Eye (tissue), 1 donor: ENCODE measurements at regions not wholly inside any gene's neighbourhood (a gene's known extent, or its start where the extent isn't known, plus 50 kb on each side); places are given as distances from the start of the nearest gene placed in this dataset.

ENCODE experiments used
- DNase-seq: peaks from one replicate; pipeline ENCODE4 v3.0.0-alpha.2; 2015

DNA sequence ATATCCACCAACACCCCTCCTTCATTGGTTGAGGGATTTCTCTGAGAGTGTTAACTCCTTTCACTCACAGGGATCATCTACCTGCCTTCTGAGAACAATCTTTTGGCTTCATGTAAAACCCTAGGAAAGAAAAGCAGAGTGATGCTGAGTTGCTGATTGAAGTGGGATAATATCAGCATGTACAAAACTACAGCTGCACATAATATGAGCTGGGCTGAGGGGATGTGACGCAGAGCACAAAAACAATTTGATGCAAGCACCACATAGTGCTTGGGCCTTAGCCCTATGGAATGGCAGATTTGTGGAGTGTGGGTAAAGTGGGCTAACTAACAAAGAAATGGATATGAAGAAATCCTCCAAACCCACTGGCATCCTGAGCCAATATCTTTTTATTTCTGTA, 267.6 kb upstream of the KCNH8 start:
- no peak for DNase-seq

DNA sequence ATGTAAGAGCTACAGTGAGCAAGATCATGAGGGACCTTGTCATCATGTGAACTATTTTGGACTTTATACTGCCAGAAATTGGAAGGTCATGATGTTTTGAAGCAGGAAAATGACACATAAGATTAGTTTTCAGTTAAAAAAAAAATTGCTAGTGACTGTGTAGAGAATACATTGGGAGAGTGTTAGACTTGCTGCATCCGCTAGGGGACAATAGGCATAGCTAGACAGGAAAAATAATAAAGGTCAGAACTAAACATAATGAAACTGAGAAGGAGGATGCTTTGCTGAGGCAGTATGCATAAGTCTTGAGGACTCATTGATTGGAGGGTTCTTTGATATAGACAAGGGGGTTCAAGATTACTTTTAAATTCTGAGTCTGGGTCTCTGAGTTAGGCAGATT, 275.8 kb upstream of the KCNH8 start:
- DNase-seq: no peak

DNA sequence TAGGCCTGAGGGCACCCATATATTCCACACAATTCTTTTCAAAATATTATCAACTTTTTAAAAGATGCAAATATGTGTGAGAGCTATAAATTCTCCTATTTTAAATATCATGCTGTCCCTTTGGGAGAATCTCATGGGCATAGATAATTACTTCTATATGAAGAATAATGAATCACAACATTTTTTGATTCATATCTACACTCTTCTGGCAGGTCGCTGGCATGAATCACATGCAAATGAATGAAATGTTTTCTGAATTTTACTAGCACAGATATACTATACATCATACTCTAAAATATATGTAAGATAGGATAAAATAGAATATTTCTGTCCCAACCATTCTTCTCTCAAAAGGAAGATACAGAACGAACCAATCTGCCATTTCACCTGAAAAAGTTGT, 277.7 kb upstream of the KCNH8 start:
- no peak for DNase-seq

DNA sequence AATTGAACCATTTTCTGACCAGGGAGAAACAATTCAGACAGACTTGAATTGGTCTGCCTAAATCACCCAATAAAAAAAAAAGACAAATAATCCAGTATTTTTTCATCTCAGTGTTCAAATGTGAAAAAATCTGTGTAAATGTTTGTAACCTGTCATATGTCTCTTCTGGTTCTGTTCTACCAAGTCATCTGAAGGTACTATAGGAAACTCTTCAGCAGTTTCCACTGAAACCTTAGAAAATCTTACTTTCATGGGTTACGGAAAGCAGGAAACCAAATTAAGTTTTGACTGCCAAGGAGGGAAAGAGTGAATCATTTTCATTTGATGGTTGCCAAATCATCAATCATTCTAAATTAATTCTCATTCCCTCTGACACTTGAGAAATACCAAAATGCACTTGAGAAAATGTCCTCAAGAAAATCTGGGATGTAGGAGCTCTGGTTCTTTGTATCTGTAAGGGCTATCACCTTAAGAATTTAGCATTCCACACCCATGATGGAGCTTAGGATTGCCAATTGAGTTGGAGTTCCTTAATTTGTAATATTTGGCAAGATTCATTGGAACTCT, 278.2 kb upstream of the KCNH8 start:
- DNase-seq: no peak

DNA sequence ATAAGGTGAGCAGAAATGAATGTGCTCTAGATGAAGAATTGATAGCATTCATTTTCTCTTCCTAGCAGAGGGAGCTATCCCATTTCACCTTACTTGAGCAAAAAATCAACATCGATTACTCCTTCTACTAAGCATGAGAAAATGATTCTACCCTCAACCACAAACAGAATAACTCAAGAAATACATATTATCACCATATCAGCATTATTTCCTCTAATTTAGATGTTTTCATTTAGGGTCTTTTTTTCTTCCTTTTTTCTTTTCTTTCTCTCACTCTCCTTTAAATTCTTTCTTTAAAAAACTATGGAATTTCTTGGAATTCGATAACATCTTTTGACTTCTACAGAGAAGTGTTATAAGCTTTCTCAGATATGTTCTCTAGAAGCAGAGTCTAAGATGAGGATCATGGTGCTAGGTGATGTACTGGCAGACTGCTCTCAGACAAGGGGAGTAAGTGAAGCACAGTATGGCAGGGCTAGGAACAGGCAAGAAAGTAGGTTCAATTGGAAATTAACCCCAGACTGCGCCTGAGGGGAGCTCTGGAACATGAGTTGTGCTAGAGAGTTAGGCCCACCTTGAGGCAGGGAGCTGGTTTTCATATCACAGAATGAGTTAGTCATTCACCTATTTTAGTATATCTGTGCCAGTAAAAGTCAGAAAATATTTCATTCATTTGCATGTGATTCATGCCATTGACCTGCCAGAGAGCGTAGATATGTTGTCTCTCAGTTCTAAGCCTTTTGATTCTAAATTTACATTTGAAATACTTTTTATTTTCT, 279.2 kb upstream of the KCNH8 start:
- DNase-seq: no peak

DNA sequence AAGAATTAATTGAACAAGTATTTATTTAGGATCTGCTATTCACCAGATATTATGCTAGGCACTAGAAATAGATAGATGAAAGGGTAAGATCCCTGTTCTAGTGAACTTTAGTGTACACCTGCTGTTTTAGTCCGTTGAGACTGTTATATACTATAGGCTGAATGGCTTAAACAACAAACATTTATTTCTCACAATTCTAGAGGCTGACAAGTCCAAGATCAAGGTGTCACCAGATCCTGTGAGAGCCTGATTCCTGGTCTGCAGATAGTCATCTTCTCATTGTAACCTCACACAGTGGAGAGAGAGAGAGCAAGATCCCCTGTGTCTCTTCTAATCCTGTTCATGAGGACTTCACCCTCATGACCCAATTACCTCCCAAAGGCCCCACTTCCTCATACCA, 281.4 kb upstream of the KCNH8 start:
- no peak for DNase-seq

DNA sequence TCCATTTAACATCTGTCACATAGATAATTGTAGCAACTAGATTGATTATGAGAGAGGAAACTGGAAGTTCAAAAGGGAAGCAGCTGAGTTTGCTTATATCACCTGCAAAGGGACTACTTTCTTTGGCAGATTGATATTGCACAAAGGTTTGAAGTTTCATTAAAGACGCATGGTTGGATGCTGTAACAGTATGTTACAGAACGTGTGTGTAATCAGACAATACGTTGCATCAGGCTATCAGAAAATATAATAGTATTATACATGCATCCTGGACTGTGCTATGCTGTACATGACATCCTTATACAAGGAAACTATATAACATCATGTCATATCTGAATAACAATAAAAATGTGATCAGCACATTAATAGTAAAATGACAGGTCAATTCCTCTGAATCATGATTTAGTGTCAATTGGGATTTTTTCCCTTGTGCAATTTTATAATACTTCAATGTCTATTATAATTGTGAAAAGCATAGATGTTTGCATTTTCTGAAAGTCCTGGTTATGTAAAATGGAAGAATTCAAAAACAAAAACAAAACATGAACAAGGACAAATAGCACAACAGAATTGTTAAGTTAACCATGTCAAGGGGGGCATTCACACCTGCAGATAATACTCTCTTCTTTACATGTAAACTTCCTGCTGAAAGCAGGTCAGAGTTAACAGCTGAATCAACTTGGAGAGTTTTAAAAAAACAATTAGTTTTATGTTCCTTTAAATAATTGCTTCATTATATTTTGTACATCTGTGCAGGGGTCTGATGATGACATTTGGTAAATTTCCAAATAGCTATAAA, 283.2 kb upstream of the KCNH8 start:
- no peak for DNase-seq

DNA sequence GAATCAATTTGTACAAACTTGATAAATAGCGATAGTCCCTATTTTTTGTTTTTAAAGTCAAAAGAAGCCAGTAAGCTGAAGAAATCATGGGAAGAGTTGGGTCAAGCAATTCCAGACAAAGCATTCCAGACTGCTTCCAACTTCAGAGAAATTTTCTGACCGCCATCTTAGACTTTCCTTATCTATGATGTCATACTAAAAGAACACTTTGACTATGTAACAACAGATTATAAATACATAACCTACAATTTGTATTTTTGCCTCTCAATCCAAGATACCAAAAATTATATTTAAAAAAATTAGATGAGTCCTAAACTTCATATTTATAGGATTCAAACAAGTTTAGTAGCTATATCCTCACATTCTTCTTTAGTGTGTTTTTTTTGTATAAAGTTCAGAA, 286.2 kb upstream of the KCNH8 start:
- no peak for DNase-seq

DNA sequence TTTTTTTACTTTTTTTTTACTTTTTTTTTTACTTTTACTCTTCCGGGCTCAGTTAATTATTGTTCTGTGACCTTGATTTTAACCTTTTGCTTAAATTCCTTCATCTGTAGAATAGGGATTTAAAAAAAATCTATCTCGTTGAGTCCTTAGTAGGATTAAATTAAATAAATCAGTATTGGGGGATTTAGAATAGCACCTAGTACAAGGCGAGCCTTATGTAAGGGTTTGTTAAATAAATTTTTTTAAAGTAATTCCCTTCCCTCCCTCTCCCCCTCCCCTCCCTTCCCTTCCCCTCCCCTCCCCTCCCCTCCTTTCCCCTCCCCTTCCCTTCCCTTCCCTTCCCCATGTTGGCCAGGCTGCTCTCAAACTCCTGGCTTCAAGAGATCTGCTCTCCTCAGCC, 287.2 kb upstream of the KCNH8 start:
- DNase-seq: no peak

DNA sequence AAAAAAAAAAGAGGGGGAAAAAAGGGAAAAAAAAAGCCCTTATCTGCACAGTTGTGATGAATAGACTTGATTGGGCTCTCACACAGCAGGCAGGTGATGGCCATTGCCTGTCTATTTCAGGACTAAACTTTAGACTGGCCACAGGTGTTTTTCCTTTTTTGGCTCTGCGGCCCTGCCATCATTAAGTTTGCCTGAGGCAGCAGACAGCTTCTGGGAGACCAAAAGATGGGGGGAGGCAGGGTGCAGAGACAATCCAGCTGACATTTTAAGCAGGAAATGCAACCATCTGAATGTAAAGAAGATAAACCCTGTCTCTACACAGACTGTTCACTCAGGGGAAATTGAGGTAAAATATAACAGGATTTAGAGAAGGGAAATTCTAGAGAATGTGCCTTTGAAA, 295.0 kb upstream of the KCNH8 start:
- no peak for DNase-seq

DNA sequence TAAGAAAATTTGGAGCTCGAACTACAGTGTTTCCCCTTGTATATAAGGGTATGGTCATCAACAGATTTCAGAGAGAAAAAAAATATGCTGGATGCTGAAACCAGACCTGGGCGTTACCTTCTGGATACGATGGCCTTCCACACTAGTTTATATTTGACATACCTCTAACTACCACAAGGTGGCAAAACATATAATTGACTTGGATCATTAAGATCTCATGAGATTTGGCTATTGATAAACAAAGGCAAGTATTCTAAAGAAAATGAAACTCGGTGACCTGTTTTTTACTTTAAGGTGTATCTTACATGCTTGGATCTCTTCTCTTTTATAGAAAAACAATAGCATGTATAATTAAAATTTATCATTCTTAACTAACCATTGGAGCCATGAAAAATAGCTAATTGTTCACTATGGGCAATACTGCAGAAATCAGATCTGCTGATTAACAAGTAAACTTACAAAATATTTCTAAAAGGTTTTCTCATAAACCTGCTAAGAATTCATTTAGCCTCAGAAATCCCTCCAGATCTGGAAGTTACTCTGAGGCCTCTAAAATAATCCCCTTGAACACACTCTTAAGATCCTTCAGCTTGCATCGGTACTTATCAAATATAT, 300.6 kb upstream of the KCNH8 start:
- DNase-seq: peak; percentile 6

DNA sequence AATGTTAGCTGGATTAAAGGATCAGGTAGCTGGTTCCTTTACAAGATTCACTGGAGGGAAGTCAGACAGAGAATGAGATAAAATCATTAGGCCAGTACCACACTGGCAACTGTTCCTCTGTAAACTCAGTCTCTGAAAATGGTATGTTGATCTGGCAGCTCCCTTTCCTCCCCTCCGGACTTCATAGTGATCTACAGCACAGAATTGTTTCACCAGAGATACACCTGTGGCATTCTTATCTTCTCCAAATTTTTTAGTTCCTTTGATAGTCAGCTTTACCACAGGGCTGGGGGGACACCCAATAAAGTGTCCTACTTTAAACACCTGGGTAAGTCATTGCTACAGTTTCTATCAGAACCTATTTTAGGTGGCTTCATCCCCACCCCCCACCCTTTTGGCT, 304.3 kb upstream of the KCNH8 start:
- DNase-seq: no peak

DNA sequence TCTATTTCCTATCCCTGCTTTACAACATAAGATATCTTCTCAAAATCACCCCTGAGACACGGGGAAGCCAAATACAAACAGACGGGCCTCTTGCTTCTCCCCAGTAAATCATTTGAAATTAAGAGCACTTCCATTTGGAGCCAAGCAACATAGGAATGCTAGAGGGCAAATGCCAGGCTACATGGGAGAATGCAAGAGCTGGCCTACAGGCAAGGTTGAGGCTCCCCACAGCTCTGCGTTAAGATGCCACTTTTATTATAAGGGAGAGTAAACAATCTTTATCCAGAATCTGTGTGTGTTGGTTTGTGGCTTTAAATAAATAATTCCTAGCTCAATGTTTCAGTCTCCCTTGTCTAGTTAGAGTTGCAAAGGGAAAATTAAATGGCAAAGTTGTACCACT, 305.1 kb upstream of the KCNH8 start:
- DNase-seq: no peak

DNA sequence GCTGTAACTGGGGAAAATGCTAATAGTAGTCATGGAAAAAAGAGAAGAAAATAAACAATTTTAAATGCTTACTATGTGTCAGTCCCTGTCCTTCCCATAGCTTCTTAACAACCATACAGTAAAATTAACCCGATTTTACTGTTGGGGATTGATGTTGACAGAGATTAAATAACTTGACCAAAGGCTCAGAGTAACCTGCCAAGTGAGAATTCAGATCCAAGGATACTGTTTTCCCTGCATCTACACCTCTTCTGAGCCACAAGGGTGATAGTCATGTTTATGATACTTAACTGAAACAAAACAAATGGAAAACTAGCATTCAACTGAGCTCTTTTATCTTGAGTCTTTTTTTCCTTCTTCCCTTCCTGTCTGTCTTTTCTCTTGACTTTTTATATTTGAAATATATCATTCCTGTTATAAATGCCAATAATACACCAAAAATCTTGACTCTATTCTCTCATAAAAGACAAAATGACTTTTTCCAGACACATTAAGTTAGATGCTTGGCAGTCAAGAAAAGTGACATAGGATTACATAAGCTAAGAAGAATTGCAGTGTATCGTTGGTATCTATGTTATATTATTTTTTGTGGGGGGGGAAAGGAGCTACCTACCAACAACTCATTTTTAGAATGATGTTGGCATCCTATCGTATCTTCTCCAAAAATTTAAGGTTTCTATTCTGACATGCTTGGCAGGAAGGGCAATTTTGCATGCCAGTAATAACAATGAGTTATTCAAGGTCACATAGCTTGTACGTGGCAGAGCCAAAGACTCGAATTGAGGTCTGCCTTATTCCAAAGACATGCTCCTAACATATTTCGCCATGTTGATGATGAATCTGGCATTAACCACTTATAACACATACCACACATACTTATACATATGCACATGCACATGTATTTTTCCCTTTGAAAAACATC, 306.6 kb upstream of the KCNH8 start:
- no peak for DNase-seq

DNA sequence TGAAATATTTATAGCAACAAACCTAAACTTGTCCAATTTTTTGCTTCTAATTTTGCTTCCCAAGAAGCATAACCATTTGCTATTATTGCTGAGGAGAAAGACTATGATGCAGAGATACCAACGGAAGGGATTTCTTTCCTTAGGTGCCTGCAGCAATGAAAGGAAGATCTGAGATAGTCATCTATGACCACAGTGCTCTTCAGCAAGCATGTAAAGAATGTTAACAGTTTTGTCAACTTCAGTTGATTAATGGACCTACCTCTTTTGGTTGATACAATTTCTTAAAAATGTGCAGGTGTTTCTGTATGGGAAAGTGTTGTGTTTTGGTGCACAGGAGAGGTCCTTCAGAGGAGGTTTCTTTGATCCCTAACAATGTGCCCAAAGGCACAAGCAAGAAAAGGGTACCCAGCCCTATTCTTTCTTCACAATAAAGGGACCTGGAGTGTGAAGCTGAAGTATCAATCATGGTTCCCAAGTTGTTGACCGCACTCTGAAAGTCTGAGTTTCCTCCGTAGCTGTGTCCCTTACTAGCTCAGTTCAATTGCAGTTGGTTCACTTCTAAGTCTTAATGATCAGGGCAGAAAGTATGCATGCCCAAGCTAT, 307.7 kb upstream of the KCNH8 start:
- no peak for DNase-seq

DNA sequence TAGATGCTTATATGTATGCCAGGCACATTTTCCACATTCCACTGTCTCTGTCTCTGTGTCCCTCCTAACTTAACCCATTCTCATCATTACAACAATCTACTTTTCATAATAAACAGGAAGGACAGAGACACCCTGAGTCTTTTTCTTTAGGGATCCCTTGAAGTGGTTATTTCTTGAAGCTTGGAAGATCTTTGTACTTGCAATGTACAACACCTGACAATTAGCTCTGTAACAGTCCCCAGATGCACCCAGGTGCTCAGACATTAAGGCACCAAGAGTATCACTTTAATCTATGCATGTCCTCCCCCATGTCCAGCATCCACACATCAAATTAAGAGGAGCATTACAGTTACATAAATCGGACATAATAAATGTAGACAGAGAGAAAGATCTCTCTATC, 309.6 kb upstream of the KCNH8 start:
- DNase-seq: no peak

DNA sequence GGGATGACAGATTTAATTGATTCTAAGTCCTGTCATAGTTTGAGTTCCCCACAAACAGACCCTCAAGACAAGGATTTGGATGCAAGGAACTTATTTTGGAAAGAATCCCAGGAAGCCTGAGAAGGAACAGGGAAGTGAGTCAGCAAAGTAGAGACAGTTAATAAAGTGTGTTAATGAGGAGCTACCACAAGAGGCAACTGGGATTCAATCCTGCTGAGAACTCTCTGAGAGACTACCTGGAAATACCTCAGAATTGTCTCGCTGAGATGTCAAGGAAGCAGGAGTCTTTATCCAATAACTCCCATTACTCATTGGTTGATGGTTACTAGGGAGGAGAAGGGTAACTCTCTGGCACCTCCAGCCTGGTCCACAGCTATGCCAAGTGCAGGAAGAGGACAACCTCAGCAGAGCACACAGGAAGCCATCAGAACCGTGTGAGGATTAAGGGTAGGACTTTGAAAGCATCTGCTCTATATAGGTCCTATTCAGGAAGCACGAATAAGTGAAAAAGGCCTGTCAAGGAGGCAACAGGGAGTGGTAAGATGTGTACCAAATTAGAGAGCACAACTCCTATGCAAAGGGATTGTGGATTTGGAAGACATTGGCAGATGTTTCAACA, 311.1 kb upstream of the KCNH8 start:
- DNase-seq: no peak

DNA sequence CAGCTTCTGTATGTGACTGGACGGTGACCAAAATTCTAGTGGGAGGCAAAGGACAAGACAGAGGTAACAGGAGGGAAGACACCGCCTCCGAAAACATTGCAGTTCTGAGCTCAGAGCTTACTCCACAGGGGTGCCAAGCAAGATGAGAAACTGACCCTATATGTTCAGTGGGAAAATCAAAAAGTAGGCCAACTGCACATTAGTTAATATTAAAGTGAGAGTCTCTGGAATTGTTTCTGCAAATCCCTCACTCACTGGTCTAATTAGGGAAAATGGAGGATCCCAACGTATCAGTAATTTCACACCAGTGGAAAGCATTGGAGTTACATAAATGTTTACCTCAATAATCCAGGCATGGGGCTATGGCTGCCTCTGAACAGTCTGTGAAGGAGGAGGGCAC, 313.3 kb upstream of the KCNH8 start:
- DNase-seq: no peak

DNA sequence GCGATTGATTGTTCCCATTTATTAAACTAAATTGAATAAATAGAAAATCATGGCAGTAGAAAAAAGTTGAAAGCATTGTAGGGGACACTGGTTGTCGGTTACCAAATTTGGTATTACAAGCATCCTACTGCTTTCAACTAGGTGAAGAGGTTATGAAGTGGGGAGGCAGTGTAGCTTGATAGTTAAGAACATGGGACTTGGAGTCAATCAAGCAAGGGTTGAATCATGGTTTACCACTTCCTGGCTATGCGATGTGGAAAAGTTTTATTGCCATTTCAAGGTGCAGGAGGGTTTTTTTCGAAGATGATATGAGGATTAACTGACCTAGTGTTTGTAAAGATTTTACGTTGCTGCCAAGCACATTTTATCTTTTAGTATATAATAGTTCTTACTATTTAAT, 318.2 kb upstream of the KCNH8 start:
- no peak for DNase-seq

DNA sequence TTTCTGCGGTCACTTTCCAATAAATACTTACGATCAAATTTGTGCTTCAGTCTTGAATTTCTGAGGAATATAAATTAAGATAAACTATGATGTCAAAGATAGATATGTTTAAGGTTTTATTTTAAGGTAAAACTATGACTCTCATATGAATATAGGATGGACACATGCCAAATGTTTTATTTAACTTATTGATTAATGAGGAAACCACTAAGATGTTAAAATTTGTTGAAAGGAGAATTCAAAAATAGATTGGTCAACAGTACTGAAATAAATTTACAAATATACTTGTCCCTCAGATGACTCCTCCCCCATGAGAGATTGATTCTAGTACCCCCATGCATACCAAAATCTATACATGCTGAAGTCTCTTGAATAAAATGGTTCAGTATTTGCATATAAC, 319.7 kb upstream of the KCNH8 start:
- no peak for DNase-seq

DNA sequence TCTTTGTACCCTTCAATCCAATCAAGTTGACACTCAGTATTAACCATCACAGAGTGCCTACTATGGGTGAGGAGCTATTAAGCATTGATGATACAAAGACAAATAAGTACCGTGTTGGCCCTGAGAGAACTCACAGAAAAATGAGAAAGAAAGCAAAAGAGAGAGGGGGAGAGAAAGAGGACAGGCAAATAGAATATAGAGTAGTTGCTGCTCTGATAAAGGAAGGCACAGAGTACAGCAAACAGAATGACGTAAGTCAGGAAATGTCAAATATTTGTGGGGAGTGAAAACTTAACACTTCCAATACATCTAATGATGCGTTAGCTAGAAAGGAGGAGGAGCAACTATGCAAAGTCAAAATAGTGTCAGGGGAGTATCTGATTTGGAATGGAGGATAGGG, 320.6 kb upstream of the KCNH8 start:
- DNase-seq: no peak

DNA sequence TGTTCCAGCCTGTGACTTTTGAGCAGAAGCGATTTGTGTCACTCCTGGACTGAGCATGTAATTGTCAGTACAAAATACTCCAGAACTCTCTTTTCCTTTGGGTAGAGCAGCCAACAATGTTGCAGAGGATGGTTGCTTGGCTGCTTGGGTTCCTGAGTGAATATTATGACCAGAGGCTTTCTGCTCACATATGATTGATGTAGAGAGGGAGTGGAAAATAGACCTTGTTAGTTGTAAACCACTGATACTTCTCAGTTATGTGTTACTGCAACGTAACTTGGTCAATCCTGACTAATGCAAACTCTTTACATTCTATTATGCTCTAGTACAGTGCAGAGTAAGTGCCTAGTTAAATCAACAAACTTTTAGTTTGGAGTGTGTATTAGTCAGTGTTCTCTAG, 322.6 kb upstream of the KCNH8 start:
- no peak for DNase-seq
